ENCODE measurements at regions not wholly inside any gene's neighbourhood (a gene's known extent, or its start where the extent isn't known, plus 50 kb on each side); places are given as distances from the start of the nearest gene placed in this dataset.

DNA sequence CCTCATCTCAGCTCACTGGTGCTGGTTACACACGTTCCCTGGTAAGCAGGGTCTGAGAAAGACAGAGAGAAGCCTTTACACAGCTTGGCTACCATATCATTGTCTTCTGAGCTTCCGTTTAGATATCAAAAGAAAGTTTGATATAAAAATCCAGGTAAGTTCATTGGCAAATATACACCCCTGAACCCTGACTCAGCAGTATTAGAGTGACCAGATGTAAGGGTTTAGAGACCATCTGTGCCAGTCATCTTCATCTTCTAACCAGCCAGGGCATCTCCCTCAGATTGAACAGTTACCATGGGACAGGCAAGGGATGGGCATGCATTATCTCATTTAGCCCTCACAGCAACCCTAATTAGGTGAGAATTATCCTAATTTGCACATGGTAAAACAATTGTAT lies 232.1 kb downstream of the MED10 start:
- no peaks in the 10 kb centered on the region for H3K36me3 ChIP-seq (ENCODE audit: control insufficient read depth in 2 of 2, insufficient read depth in 2 of 2, low read length in 1 of 2)
- H3K4me3 ChIP-seq (ENCODE audit: low read depth in 1 of 2, low read length in 2 of 2), result no peak overlapping the region
- 75 to 81% methylated on average over 2 of the region's 2 CpGs for WGBS, 2 donors
- H3K27me3 ChIP-seq (ENCODE audit: control insufficient read depth in 1 of 2, insufficient read depth in 2 of 2, low read length in 2 of 2), result no peaks in the 10 kb centered on the region
- H3K4me1 ChIP-seq (ENCODE audit: control insufficient read depth in 2 of 2, insufficient read depth in 2 of 2, low read length in 1 of 2), result no peaks in the 10 kb centered on the region
- no peaks in the 10 kb centered on the region for H3K9me3 ChIP-seq (ENCODE audit: control insufficient read depth in 2 of 2, insufficient read depth in 1 of 2, low read depth in 1 of 2, low read length in 1 of 2)
- H3K27ac ChIP-seq (ENCODE audit: low read depth in 2 of 2, low read length in 1 of 2), result no peak overlapping the region

DNA sequence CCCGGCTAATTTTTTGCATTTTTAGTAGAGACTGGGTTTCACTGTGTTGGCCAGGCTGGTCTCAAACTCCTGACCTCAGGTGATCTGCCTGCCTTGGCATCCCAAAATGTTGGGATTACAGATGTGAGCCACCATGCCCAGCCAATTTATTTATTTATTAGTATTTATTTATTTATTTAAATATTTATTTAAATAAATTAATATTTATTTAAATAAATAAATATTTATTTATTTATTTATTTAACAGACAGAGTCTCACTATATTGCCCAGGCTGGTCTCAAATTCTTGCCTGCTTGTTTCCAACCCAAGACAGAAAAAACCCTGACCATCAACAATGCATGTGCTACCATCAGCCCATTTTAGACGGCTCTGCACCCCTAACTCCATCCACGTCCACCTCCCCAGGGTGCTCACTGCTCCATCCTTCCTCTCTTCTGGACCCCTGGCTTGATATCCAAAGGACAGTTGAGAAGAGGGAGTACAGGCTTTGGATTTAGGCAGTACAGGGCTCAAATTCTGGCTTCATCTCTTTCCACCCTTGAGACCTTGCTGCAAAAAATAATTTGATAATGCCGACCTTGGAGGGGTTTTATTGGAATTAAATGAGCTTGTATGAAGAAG lies 232.6 kb downstream of the MED10 start:
- Histone ChIP-seq H3K36me3 (ENCODE audit: control insufficient read depth in 2 of 2, insufficient read depth in 2 of 2, low read length in 1 of 2) (no peaks in the 10 kb centered on the region), H3K27ac (ENCODE audit: low read depth in 2 of 2, low read length in 1 of 2) (no peak overlapping the region), H3K27me3 (ENCODE audit: control insufficient read depth in 1 of 2, insufficient read depth in 2 of 2, low read length in 2 of 2) (no peaks in the 10 kb centered on the region), H3K9me3 (ENCODE audit: control insufficient read depth in 2 of 2, insufficient read depth in 1 of 2, low read depth in 1 of 2, low read length in 1 of 2) (no peaks in the 10 kb centered on the region), H3K4me1 (ENCODE audit: control insufficient read depth in 2 of 2, insufficient read depth in 2 of 2, low read length in 1 of 2) (no peaks in the 10 kb centered on the region), H3K4me3 (ENCODE audit: low read depth in 1 of 2, low read length in 2 of 2) (no peak overlapping the region)
- 86 to 92% methylated on average over 4 of the region's 4 CpGs for WGBS, 2 donors

DNA sequence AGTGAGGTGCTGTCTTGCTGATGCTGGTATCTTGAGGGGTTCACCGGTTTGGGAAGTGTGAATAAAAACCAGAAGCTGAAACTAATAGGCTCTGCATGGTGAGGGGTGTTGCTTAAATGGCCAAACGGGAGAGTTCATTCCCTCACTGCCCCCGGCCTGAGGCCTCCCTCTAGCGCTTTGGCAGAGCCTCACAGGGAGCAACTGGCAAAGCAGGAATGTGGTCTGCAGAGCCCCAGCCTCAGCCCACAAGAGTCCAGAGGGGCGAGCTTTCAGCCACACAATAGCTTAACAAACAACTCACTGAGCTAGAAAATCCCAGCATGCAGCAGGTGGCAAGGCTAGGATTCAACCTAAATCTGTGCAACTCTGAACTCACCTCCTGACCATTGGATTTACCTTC lies 234.8 kb downstream of the MED10 start:
- no peaks in the 10 kb centered on the region for H3K4me1 ChIP-seq (ENCODE audit: control insufficient read depth in 2 of 2, insufficient read depth in 2 of 2, low read length in 1 of 2)
- WGBS, 2 donors, result 42 to 54% methylated on average over 5 of the region's 5 CpGs

DNA sequence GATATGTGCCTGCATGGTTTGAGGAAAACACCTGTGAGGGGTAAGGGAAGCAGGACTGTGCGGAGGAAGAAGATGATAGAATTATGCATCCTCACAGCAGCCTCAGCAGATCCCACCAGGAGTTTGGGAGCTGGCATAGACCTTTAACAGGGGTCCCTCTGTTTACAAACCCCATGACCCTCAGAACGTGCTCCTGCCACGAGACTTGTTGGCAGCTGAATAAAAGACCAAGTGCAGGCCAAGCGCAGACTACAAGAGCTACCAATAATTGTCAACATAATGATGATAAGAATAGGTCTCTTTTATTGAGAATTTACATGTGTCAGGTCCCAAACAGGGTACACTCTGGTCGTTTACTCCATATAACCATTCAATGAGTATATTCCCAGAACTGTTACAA lies 236.0 kb downstream of the MED10 start:
- Histone ChIP-seq H3K4me3 (ENCODE audit: low read depth in 1 of 2, low read length in 2 of 2) (no peak overlapping the region), H3K36me3 (ENCODE audit: control insufficient read depth in 2 of 2, insufficient read depth in 2 of 2, low read length in 1 of 2) (no peaks in the 10 kb centered on the region), H3K27me3 (ENCODE audit: control insufficient read depth in 1 of 2, insufficient read depth in 2 of 2, low read length in 2 of 2) (no peaks in the 10 kb centered on the region), H3K27ac (ENCODE audit: low read depth in 2 of 2, low read length in 1 of 2) (no peak overlapping the region), H3K4me1 (ENCODE audit: control insufficient read depth in 2 of 2, insufficient read depth in 2 of 2, low read length in 1 of 2) (no peaks in the 10 kb centered on the region), H3K9me3 (ENCODE audit: control insufficient read depth in 2 of 2, insufficient read depth in 1 of 2, low read depth in 1 of 2, low read length in 1 of 2) (no peaks in the 10 kb centered on the region)
- WGBS, 2 donors, result 61 to 63% methylated on average over 5 of the region's 5 CpGs

More for the DNA sequence above, 234.8 kb downstream of the MED10 start:
- Histone ChIP-seq H3K9me3 (ENCODE audit: control insufficient read depth in 2 of 2, insufficient read depth in 1 of 2, low read depth in 1 of 2, low read length in 1 of 2) (no peaks in the 10 kb centered on the region), H3K4me3 (ENCODE audit: low read depth in 1 of 2, low read length in 2 of 2) (no peak overlapping the region), H3K36me3 (ENCODE audit: control insufficient read depth in 2 of 2, insufficient read depth in 2 of 2, low read length in 1 of 2) (no peaks in the 10 kb centered on the region), H3K27ac (ENCODE audit: low read depth in 2 of 2, low read length in 1 of 2) (no peak overlapping the region), H3K27me3 (ENCODE audit: control insufficient read depth in 1 of 2, insufficient read depth in 2 of 2, low read length in 2 of 2) (no peaks in the 10 kb centered on the region)

DNA sequence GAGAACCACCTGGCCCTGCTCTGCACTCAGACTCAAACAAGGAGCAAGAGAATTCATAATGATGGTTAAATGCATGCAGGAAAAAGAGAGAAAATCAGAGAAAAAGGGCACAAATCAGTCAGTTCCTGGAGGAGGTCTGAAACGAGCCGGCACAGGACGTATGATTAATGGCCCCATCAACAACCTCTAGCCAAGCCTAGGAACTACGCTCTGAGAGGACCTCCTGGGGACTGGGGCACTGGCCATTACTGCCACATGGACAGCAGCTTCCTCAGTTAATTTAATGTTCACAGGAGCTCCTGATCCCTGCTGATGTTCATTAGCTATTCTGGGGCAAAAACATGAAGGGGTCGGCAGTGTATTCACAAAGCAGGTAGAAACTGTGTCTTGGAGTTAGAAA lies 238.1 kb downstream of the MED10 start:
- WGBS, 2 donors, result 38 to 47% methylated on average over 5 of the region's 5 CpGs
- H3K27ac ChIP-seq (ENCODE audit: low read depth in 2 of 2, low read length in 1 of 2), result no peak overlapping the region

DNA sequence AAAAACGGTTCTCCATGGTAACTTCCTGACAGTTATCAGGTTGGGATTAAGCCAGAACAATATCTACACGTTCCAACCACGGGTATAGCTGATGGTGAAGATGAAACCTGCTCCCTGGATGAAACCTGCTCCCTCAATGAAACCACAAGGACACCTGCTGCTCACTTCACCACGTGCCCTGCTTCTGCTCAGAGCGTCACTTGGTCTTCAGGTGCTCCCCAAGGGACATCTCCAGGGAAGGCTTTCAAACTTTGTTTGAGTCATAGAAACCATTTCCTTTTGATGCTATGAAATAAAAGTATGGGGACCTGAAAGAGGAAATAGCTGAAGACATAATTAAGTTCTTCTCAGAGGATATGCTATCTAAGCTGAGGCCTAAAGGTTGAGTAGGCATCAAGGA lies 242.4 kb downstream of the MED10 start:
- 62 to 64% methylated on average over 5 of the region's 5 CpGs for WGBS, 2 donors
- Histone ChIP-seq H3K27me3 (ENCODE audit: control insufficient read depth in 1 of 2, insufficient read depth in 2 of 2, low read length in 2 of 2) (no peaks in the 10 kb centered on the region), H3K36me3 (ENCODE audit: control insufficient read depth in 2 of 2, insufficient read depth in 2 of 2, low read length in 1 of 2) (no peaks in the 10 kb centered on the region), H3K4me1 (ENCODE audit: control insufficient read depth in 2 of 2, insufficient read depth in 2 of 2, low read length in 1 of 2) (no peaks in the 10 kb centered on the region), H3K27ac (ENCODE audit: low read depth in 2 of 2, low read length in 1 of 2) (no peak overlapping the region), H3K4me3 (ENCODE audit: low read depth in 1 of 2, low read length in 2 of 2) (no peak overlapping the region), H3K9me3 (ENCODE audit: control insufficient read depth in 2 of 2, insufficient read depth in 1 of 2, low read depth in 1 of 2, low read length in 1 of 2) (no peaks in the 10 kb centered on the region)

More for the DNA sequence above, 238.1 kb downstream of the MED10 start:
- no peaks in the 10 kb centered on the region for H3K9me3 ChIP-seq (ENCODE audit: control insufficient read depth in 2 of 2, insufficient read depth in 1 of 2, low read depth in 1 of 2, low read length in 1 of 2)
- no peaks in the 10 kb centered on the region for H3K27me3 ChIP-seq (ENCODE audit: control insufficient read depth in 1 of 2, insufficient read depth in 2 of 2, low read length in 2 of 2)
- H3K4me3 ChIP-seq (ENCODE audit: low read depth in 1 of 2, low read length in 2 of 2), result no peak overlapping the region
- no peaks in the 10 kb centered on the region for H3K36me3 ChIP-seq (ENCODE audit: control insufficient read depth in 2 of 2, insufficient read depth in 2 of 2, low read length in 1 of 2)
- no peaks in the 10 kb centered on the region for H3K4me1 ChIP-seq (ENCODE audit: control insufficient read depth in 2 of 2, insufficient read depth in 2 of 2, low read length in 1 of 2)

DNA sequence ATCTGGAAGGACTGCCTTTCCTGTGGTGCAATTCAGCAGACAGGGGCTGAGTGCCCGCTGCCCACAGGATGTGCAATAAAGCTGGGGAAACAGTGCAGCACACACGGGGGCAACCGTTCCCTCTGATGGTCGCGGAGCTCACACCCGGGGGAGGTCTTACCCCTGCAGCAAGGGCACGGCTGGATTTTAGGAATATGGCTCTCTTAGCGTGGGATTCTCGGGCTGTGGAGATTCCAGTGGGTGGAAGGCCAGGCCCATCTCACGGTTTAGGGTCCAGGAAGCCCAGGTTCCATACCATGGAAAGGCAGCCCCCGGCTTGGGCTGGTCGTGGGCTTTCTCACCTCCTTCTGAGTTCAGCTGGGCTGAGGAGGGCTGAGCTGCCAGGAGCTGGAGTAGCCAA lies 244.1 kb downstream of the MED10 start:
- Histone ChIP-seq H3K27me3 (ENCODE audit: control insufficient read depth in 1 of 2, insufficient read depth in 2 of 2, low read length in 2 of 2) (no peaks in the 10 kb centered on the region), H3K36me3 (ENCODE audit: control insufficient read depth in 2 of 2, insufficient read depth in 2 of 2, low read length in 1 of 2) (no peaks in the 10 kb centered on the region), H3K4me1 (ENCODE audit: control insufficient read depth in 2 of 2, insufficient read depth in 2 of 2, low read length in 1 of 2) (no peaks in the 10 kb centered on the region), H3K4me3 (ENCODE audit: low read depth in 1 of 2, low read length in 2 of 2) (no peak overlapping the region), H3K9me3 (ENCODE audit: control insufficient read depth in 2 of 2, insufficient read depth in 1 of 2, low read depth in 1 of 2, low read length in 1 of 2) (no peaks in the 10 kb centered on the region), H3K27ac (ENCODE audit: low read depth in 2 of 2, low read length in 1 of 2) (no peak overlapping the region)
- WGBS, 2 donors, result 84 to 89% methylated on average over 12 of the region's 12 CpGs

DNA sequence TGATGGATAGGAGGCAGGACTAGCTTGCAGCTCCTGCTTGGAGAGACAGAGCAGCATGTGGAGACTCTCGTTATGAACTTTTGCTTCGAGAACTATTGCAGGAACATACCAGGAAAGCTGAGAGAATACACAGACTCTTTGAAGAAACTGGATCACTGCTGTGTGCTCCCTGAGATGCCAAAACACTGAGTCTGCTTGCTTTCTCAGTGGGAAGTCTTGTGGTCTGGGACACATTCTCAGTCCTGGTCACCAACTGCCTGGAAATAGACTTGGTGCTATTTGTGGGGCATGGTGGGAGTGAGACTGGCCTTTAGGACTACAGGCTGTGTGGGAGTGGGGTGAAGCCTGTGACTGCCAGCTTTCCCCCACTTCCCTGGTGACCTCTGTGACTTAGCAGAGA lies 252.6 kb downstream of the MED10 start:
- H3K27me3 ChIP-seq (ENCODE audit: control insufficient read depth in 1 of 2, insufficient read depth in 2 of 2, low read length in 2 of 2), result no peaks in the 10 kb centered on the region
- peaks cover 3 to 7% of the 10 kb centered on the region in 2 donors for H3K9me3 ChIP-seq (ENCODE audit: control insufficient read depth in 2 of 2, insufficient read depth in 1 of 2, low read depth in 1 of 2, low read length in 1 of 2)
- no peak overlapping the region for H3K4me3 ChIP-seq (ENCODE audit: low read depth in 1 of 2, low read length in 2 of 2)
- no peaks in the 10 kb centered on the region for H3K4me1 ChIP-seq (ENCODE audit: control insufficient read depth in 2 of 2, insufficient read depth in 2 of 2, low read length in 1 of 2)
- 88 to 89% methylated on average over 2 of the region's 2 CpGs for WGBS, 2 donors
- no peak overlapping the region for H3K27ac ChIP-seq (ENCODE audit: low read depth in 2 of 2, low read length in 1 of 2)
- no peaks in the 10 kb centered on the region for H3K36me3 ChIP-seq (ENCODE audit: control insufficient read depth in 2 of 2, insufficient read depth in 2 of 2, low read length in 1 of 2)

DNA sequence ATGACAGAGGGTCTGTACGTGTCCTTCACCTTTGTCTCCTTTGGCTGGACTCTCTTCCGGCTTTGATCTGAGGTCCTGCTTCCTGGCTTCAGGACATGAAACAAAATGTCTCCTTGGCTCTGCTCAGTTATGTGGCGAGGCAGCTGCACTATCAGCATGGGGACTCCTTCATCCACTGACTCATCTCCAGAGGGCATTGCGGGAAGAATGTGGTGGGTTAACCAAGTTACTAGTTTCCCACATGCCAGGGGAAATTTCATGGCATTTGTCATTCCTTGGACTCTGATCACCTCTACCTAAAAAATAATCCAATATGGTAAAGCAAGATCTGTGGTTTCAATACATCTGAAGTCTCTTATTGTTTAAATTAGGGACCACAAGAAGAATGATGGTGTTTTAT lies 259.7 kb downstream of the MED10 start:
- no peak overlapping the region for H3K27ac ChIP-seq (ENCODE audit: low read depth in 2 of 2, low read length in 1 of 2)
- no peaks in the 10 kb centered on the region for H3K4me1 ChIP-seq (ENCODE audit: control insufficient read depth in 2 of 2, insufficient read depth in 2 of 2, low read length in 1 of 2)
- 88 to 90% methylated on average over 4 of the region's 4 CpGs for WGBS, 2 donors
- H3K27me3 ChIP-seq (ENCODE audit: control insufficient read depth in 1 of 2, insufficient read depth in 2 of 2, low read length in 2 of 2), result no peaks in the 10 kb centered on the region
- H3K4me3 ChIP-seq (ENCODE audit: low read depth in 1 of 2, low read length in 2 of 2), result no peak overlapping the region
- peaks cover under 1 to 4% of the 10 kb centered on the region in 2 donors for H3K9me3 ChIP-seq (ENCODE audit: control insufficient read depth in 2 of 2, insufficient read depth in 1 of 2, low read depth in 1 of 2, low read length in 1 of 2)
- no peaks in the 10 kb centered on the region for H3K36me3 ChIP-seq (ENCODE audit: control insufficient read depth in 2 of 2, insufficient read depth in 2 of 2, low read length in 1 of 2)

DNA sequence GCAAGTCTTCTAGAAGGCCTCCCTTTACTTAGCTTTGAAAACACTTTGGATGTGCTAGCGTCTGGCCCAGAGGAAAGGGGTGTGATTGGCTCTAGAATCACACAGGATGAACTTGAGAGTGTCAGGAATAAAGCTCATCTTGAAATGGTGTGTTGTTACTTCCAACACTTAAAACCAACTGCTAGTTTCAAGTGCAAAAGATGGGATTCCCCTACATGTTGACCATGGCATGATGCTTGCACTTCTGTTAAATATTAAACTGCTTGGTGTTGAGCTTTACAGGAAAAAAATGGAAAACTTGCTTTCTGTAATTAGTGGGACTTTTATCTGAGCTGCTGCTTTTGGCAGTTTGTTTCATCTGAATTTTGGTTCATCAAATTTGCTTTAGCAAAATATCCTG lies 261.1 kb downstream of the MED10 start:
- Histone ChIP-seq H3K4me3 (ENCODE audit: low read depth in 1 of 2, low read length in 2 of 2) (no peak overlapping the region), H3K36me3 (ENCODE audit: control insufficient read depth in 2 of 2, insufficient read depth in 2 of 2, low read length in 1 of 2) (no peaks in the 10 kb centered on the region), H3K9me3 (ENCODE audit: control insufficient read depth in 2 of 2, insufficient read depth in 1 of 2, low read depth in 1 of 2, low read length in 1 of 2) (no peaks in the 10 kb centered on the region), H3K27ac (ENCODE audit: low read depth in 2 of 2, low read length in 1 of 2) (no peak overlapping the region), H3K27me3 (ENCODE audit: control insufficient read depth in 1 of 2, insufficient read depth in 2 of 2, low read length in 2 of 2) (no peaks in the 10 kb centered on the region), H3K4me1 (ENCODE audit: control insufficient read depth in 2 of 2, insufficient read depth in 2 of 2, low read length in 1 of 2) (no peaks in the 10 kb centered on the region)
- WGBS, 2 donors, result 63 to 66% methylated on average over 1 of the region's 1 CpG
